GM19240 (cell line): ENCODE measurements at regions not wholly inside any gene's neighbourhood (a gene's known extent, or its start where the extent isn't known, plus 50 kb on each side); places are given as distances from the start of the nearest gene placed in this dataset.
"Not testable (repeated sequence)": the region's sequence is repeated elsewhere in the genome, so short reads cannot be mapped to it uniquely, and the experiment has no call there.

Source experiments
- DNase-seq: peaks from one replicate; pipeline ENCODE4 v3.0.0; 2011; ENCODE audit warnings: low spot score; ENCODE audit not compliant: insufficient read length

- no peak for DNase-seq
These were observed 279.7 kb downstream of the PYDC2 start for GRCh38 chr3:191740712-191741111.

DNA sequence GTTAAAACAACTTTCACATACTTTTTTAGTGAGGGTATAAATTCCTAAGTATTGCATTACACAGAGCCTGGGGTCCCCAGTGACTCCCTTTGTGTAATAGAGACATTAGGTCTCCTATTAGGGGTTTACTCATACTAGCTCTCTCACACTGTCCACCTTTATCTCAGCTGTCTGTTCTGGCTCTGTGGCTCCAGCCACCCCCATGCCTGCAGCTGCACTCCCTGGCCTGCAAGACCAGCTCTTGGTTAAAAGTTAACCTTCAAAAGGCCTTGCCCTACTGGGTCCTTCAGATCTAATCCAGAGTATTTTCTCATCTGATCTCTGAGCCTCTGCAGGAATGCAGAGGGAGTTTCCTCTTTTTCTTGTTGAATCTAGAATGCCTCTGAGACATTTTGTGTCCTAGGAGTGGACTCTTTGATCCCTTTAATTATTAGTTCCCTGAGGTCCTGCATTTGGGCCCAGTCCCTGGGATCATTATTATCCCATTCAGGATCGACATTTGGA is 280.9 kb downstream of the PYDC2 start:
- DNase-seq = not testable (repeated sequence)

- DNase-seq = no peak
These were observed 282.3 kb downstream of the PYDC2 start for GRCh38 chr3:191743283-191743682.

DNA sequence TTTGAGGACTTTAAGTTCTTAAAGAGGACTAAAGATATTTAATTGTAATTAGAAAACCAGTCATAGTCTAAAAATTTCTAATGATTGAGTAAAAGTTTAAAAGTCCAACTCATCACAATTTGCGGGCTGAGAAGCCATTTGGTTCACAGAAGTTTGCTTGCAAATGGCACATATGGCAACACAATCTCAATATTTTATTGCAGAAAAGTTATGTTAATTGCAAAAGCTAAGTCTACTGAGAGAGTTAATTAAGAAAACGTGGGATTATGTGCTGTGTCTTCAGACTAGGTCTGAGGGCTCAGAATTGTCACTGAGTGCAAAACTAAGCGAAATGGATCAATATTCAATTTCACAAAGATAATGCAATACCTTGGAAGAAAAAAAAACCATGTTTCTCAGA is 289.7 kb downstream of the PYDC2 start:
- DNase-seq = no peak

DNA sequence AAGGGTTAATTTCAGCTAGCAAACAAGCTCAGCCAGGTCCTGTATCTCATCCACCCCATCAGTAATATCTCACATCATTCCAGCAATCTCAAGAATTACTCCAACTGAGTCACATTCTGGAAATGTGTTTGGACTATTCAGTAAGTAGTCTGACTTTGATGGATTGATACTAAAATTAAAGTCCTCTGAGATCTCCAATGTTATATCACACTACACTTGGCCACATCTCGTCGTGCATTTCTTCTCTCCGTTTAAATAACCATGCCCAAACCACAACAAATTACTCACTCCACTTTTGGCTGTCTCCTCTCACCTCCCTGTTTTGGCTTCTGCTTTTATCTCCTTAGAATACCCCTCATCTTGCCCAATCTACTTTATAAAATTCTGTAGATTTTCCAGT is 292.2 kb downstream of the PYDC2 start:
- no peak for DNase-seq

DNA sequence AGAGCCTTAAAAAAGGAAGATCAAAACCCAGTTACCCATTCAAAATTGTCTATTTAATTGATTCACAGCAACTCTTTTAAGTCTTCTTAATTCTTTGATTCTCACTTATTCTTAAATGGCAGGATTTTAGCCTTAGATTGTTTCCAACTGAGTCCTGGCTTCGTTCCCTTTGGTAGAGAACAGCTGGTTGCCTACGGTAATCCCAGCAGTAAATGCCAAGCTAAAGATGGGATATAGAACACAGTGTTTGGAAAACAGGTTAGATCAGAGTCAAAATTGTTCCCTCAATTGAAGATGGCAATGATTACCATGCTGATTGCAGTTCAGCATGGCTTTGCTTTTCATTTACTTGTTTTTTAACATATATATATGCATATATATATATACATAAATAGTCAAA is 300.9 kb downstream of the PYDC2 start:
- DNase-seq = no peak

DNA sequence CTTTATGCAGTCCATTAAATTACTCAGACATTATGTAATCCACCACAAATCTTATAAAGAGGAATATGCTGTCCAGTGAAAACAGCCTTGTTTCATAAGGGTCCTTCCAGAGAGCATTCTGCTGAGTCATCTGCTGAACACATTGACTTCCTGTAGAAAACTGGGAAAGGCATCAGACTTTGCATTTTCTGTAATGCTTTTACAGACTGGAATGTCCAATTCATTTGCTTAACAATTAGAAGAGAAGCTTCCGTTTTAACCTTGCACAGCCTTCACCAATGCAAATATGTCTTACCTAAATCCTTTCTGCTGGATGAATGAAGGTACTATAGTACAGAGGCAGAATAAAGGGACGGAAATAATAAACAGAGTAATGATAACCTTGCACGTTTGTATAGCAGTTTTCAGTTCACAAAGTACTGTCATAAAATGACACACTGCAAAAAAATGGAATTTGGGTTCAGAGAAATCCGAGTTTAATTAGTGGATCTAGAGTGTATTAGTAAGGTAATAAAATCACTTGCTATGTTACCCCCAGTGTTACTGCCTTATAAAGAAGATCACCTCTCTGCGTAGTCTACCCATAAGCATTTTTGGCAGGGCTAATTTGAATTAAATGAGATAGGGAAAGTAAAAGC is 301.5 kb downstream of the PYDC2 start:
- no peak for DNase-seq

DNA sequence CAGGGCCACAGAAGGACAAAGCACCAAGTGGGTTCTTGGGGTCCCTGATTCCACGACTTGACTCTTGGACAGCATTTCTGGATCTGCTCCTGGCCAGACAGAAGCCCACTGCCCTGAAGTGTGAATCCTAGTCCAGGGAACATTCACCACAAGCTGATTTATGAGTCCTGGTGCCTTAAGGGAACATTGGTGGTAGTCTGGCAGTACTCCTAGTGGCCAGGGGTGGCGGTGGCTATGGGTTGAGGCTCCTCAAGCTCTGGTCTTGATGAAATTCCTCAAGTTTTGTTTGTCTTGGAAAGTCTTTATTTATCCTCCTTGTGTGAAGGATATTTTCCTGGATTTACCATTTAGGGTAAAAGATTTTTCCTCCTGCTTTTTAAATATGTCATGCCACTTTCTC is 307.5 kb downstream of the PYDC2 start:
- no peak for DNase-seq

- DNase-seq = no peak
These were observed 309.6 kb downstream of the PYDC2 start for GRCh38 chr3:191770541-191770940.

GRCh38 chr3:191774485-191774884 is 313.5 kb downstream of the PYDC2 start:
- DNase-seq = no peak

GRCh38 chr3:191775451-191776233 is 314.7 kb downstream of the PYDC2 start:
- DNase-seq = no peak

DNA sequence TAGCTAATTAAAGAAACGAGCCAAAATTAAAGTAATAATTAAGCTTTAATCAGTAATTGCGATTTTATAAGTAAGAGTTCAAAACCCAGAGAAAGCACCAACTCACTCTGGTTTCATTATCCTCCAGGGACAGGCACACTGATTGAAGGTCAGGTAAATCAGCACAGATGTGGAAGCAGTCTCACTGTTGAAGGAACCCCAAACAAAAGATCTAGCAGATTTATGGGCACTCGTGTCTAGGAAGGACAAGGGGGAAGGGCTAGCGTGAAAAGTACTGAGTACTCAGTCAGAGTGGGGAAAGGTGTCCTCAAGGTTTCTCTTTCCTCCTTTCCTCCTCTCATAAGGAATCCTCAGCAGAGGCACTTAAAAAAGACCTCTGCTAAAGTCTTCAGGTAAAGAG is 320.1 kb downstream of the PYDC2 start:
- no peak for DNase-seq

- DNase-seq = no peak
These were observed 322.1 kb downstream of the PYDC2 start for GRCh38 chr3:191783024-191783423.

DNA sequence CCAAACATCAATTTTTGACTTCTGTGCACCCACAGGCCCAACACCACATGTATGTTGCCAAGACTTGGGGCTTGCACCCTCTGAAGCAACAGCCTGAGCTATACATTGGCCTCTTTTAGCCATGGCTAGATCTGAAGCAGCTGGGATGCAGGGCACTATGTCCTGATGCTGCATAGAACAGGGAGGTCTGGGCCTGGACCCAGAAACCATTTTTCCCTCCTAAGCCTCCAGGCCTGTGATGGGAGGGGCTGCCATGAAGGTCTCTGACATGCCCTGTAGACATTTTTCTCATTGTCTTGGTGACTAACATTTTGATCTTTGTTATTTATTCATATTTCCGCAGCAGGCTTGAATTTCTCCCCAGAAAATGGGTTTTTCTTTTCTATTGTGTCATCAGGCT is 330.0 kb downstream of the PYDC2 start:
- no peak for DNase-seq

DNA sequence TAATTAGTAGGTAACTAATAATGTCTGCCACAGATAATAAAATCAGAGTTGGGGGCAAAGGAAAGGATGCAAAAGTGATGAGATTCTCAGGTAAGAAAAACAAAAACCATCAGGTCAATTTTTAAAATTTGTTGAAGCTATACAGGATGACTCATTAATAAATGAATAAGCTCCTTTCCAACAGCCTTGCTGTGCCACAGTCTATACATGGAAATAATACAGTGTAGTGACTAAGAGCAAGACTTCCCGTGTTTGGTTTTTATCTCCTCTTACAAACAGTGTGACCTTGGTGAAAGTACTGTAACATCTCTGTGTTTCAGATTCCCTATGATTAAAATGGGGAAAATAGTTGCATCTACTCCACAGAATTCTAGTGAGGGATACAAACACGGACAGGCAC is 331.6 kb downstream of the PYDC2 start:
- no peak for DNase-seq

GRCh38 chr3:191795196-191795595 is 334.2 kb downstream of the PYDC2 start:
- no peak for DNase-seq

DNA sequence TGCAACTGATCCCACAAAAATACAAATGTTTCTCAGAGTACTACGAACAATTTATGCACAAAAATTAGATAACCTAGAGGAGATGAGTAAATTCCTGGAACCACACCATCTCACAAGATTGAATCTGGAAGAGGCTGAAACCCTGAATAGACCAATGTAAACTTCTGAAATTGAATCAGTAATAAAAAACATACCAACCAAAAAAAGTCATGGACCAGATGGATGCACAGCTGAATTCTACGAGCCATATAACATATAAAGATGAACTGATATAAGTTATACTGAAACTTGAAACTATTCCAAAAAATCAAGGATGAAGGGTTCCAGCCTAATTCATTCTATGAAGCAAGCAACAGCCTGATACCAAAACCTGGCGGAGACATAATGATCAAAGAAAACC is 336.3 kb downstream of the PYDC2 start:
- DNase-seq = no peak

GRCh38 chr3:191802671-191803070 is 341.7 kb downstream of the PYDC2 start:
- DNase-seq = no peak

GRCh38 chr3:191804935-191805334 is 344.0 kb downstream of the PYDC2 start:
- DNase-seq = no peak

- no peak for DNase-seq
These were observed 347.1 kb downstream of the PYDC2 start for GRCh38 chr3:191808073-191808472.

- no peak for DNase-seq
These were observed 348.5 kb downstream of the PYDC2 start for GRCh38 chr3:191809326-191809949.

GRCh38 chr3:191813245-191813644 is 352.3 kb downstream of the PYDC2 start:
- DNase-seq = no peak

- DNase-seq = no peak
These were observed 387.9 kb downstream of the PYDC2 start for GRCh38 chr3:191848818-191849217.
